Endothelial cell of umbilical vein (primary cell): ENCODE measurements at regions not wholly inside any gene's neighbourhood (a gene's known extent, or its start where the extent isn't known, plus 50 kb on each side); places are given as distances from the start of the nearest gene placed in this dataset.

Experiments used
- BruUV-seq: library from RNA; stranded (reverse); fragments of 400-500 nt; replicated peaks from 2 replicates; lab custom pipeline; 2021; lab: Mats Ljungman, UMichigan
- CTCF ChIA-PET: fragments of 300-600, 350-600 bp; sonication (Branson Sonifier 250); formaldehyde crosslinking; loops from one replicate; lab custom pipeline; 2021; ENCODE audit warnings: antibody characterized with exemption, inconsistent platforms; lab: Charles Lee
- POLR2A ChIA-PET: fragments of 300-600, 350-600 bp; sonication (Branson Sonifier 250); formaldehyde crosslinking; loops from one replicate; lab custom pipeline; 2021; ENCODE audit warnings: antibody characterized with exemption, inconsistent platforms; lab: Charles Lee
- DNase-seq: peaks from one replicate; pipeline ENCODE4 v3.0.0-alpha.2; 2011; ENCODE audit warnings: low read depth, low spot score
- FAIRE-seq: peaks from 2 replicates; lab custom pipeline; 2011; peaks lifted over from hg19 to GRCh38; lab: Jason Lieb, UNC
- H2AFZ ChIP-seq: 2 replicates; pipeline ENCODE4 v1.6.0; 2012; ENCODE audit warnings: low read depth, low read length, control low read depth, inconsistent platforms
- H3K27ac ChIP-seq: 2 replicates; pipeline ENCODE4 v1.5.1; 2011; ENCODE audit warnings: low read depth, mild to moderate bottlenecking, control low read depth, low read length, moderate library complexity; ENCODE audit not compliant: insufficient read depth
- H3K27me3 ChIP-seq, 2 experiments: 2 replicates each; pipeline versions ENCODE4 v1.6.0 to v1.6.1; 2011; ENCODE audit warnings: low read length in 2 of 2, mixed read lengths in 1 of 2; ENCODE audit not compliant: control insufficient read depth in 2 of 2, insufficient read depth in 2 of 2
- H3K36me3 ChIP-seq, 2 experiments: 2 replicates in 1 of 2; 3 replicates in 1 of 2; pipeline ENCODE4 v1.5.1; 2011; ENCODE audit warnings: low read length in 2 of 2, mild to moderate bottlenecking in 1 of 2, moderate library complexity in 1 of 2; ENCODE audit not compliant: control insufficient read depth in 2 of 2, insufficient read depth in 2 of 2; ENCODE audit errors: extremely low read depth in 1 of 2
- H3K4me1 ChIP-seq: 3 replicates; pipeline ENCODE4 v1.5.1; 2011; ENCODE audit warnings: mild to moderate bottlenecking, low read length; ENCODE audit not compliant: control insufficient read depth, insufficient read depth; ENCODE audit errors: extremely low read depth
- H3K4me2 ChIP-seq: 2 replicates; pipeline ENCODE4 v1.6.1; 2011; ENCODE audit warnings: low read length, control low read depth, mixed read lengths; ENCODE audit not compliant: insufficient read depth
- H3K4me3 ChIP-seq, 3 experiments: fragments of 200-600 bp in 1 of 3; sonication (generic), shearing (Covaris generic) in 1 of 3; replicated peaks in 1 of 3; 2 replicates each; pipeline ENCODE4 v1.5.1; 2011 to 2016; ENCODE audit warnings: control low read depth in 3 of 3, low read length in 3 of 3, mild to moderate bottlenecking in 2 of 3, inconsistent platforms in 1 of 3, low read depth in 1 of 3, moderate library complexity in 1 of 3; ENCODE audit not compliant: insufficient read depth in 1 of 3
- H3K79me2 ChIP-seq: 2 replicates; pipeline ENCODE4 v1.6.0; 2012; ENCODE audit warnings: low read length, inconsistent platforms; ENCODE audit not compliant: control insufficient read depth, insufficient read depth
- H3K9ac ChIP-seq: replicated peaks from 2 replicates; pipeline ENCODE3; 2011; ENCODE audit warnings: low read length, control low read depth; ENCODE audit not compliant: insufficient read depth; ENCODE audit errors: extremely low read depth
- H3K9me1 ChIP-seq: replicated peaks from 3 replicates; pipeline ENCODE4 v1.6.0; 2011; ENCODE audit warnings: mild to moderate bottlenecking, low read length; ENCODE audit not compliant: control insufficient read depth, insufficient read depth; ENCODE audit errors: extremely low read depth
- H3K9me3 ChIP-seq: replicated peaks from 2 replicates; pipeline ENCODE4 v1.5.1; 2012; ENCODE audit warnings: low read length, inconsistent platforms; ENCODE audit not compliant: control insufficient read depth, insufficient read depth
- H4K20me1 ChIP-seq: replicated peaks from 2 replicates; pipeline ENCODE3; 2011; ENCODE audit warnings: mild to moderate bottlenecking, low read length; ENCODE audit not compliant: control insufficient read depth, insufficient read depth; ENCODE audit errors: extremely low read depth
- CTCF ChIP-seq, 2 donors: IDR thresholded peaks; 1 replicate in 1 of 2; 2 replicates in 1 of 2; pipeline ENCODE4 v1.5.1; 2011; ENCODE audit warnings: low read length in 2 of 2, mild to moderate bottlenecking in 2 of 2, moderate library complexity in 2 of 2, control low read depth in 1 of 2, inconsistent platforms in 1 of 2, low read depth in 1 of 2; ENCODE audit not compliant: insufficient read depth in 1 of 2; ENCODE audit errors: extremely low read depth in 1 of 2
- EZH2 ChIP-seq: IDR thresholded peaks from 2 replicates; pipeline ENCODE4 v1.6.1; 2012; ENCODE audit warnings: borderline replicate concordance, low read depth, mild to moderate bottlenecking, moderate library complexity, low read length, inconsistent platforms; ENCODE audit not compliant: severe bottlenecking
- FOS ChIP-seq: IDR thresholded peaks from 2 replicates; pipeline ENCODE4 v1.6.1; 2011; ENCODE audit warnings: mild to moderate bottlenecking, low read length, moderate library complexity, borderline replicate concordance; ENCODE audit not compliant: insufficient read depth
- GATA2 ChIP-seq: IDR thresholded peaks from 2 replicates; pipeline ENCODE4 v1.7.0; 2011; ENCODE audit warnings: low read depth, mild to moderate bottlenecking, moderate library complexity, mixed read lengths, low read length; ENCODE audit not compliant: insufficient read length, insufficient read depth
- JUN ChIP-seq: IDR thresholded peaks from 2 replicates; pipeline ENCODE4 v1.6.1; 2011; ENCODE audit warnings: borderline replicate concordance, low read depth; ENCODE audit not compliant: insufficient read length, insufficient read depth
- MYC ChIP-seq: IDR thresholded peaks from one replicate; pipeline ENCODE4 v1.6.1; 2011; ENCODE audit warnings: mild to moderate bottlenecking, low read depth, low read length
- POLR2A ChIP-seq: IDR thresholded peaks from 2 replicates; pipeline ENCODE4 v1.6.1; 2012; ENCODE audit warnings: low read depth, mild to moderate bottlenecking, control low read depth, low read length
- POLR2AphosphoS5 ChIP-seq: IDR thresholded peaks from 2 replicates; pipeline ENCODE4 v1.6.1; 2012; ENCODE audit warnings: low read depth, mild to moderate bottlenecking, control low read depth, low read length, moderate library complexity; ENCODE audit not compliant: insufficient read depth
- dilution Hi-C: fragments of 300-500 bp; cut with MboI; formaldehyde crosslinking; loops from one replicate; pipeline ENCODE4 v1.15.0; 2019; ENCODE audit warnings: low sequenced_read_pairs; ENCODE audit not compliant: extremely low pct_ligation_motif_present
- intact Hi-C: fragments of 100-400 bp; cut with micrococcal nuclease; formaldehyde crosslinking; loops from one replicate; pipeline ENCODE4 v1.10.0; 2022
- TF ChIP-seq, protein P1 (sequence below): IDR thresholded peaks from 2 replicates; pipeline ENCODE4 v1.6.1; 2011; ENCODE audit not compliant: insufficient read depth, insufficient read length

DNA sequence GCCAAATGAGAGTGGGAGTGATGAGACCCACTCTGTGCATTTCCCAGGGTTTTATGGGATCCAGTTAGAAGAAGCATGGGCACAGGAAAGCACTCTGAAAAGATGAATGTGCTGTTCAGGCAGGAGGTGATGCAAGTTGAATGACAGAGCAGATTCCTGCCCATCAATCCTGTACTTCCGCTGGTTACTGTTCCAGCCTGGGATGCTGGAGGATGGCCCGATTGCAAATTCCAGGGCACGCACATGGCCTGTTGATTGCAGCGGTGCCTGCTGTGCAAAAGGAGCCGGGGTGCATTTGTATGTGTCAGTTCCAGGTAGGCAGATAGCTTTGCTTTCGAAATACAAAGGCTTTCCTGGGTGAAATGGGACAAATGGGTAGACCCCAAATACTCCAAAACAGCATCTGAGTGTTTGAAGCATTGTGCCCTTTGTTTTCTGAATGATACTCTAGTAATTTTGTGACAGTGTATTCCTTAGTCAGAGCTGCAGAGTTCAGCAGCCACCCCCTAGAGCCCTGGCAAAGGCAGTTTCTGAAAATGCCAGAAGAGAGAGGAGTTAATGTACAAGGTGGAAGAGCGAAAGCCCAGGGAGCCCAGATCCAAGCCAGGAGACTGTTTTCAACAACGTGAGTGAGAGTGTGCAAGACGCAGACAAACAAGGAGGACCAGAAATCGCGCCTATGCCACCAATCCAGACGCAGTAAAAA is 454.2 kb upstream of the CLINT1 start:
- TF ChIP-seq CTCF (IDR thresholded peaks at IDR 0.05; ENCODE audit: extremely low read depth in 1 of 2, insufficient read depth in 1 of 2, low read depth in 1 of 2, low read length in 2 of 2), result no peak
- no peak for TF ChIP-seq FOS
- no peak for TF ChIP-seq MYC
- TF ChIP-seq POLR2AphosphoS5, result no peak
- TF ChIP-seq, protein P1, sequence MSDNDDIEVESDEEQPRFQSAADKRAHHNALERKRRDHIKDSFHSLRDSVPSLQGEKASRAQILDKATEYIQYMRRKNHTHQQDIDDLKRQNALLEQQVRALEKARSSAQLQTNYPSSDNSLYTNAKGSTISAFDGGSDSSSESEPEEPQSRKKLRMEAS, result no peak
- no peak for TF ChIP-seq POLR2A
- no peak for TF ChIP-seq JUN
- TF ChIP-seq EZH2, result no peak
- no peak for TF ChIP-seq GATA2
- Histone ChIP-seq H3K9me3 (no peaks in the 10 kb centered on the region), H3K79me2 (no peaks in the 10 kb centered on the region), H3K4me1 (no peaks in the 10 kb centered on the region), H4K20me1 (no peaks in the 10 kb centered on the region), H3K27me3 (no peaks in the 10 kb centered on the region), H3K36me3 (no peaks in the 10 kb centered on the region), H3K9me1 (no peaks in the 10 kb centered on the region), H2AFZ (no peak overlapping the region), H3K4me2 (no peak overlapping the region), H3K27ac (no peak overlapping the region), H3K9ac (no peak overlapping the region), H3K4me3 (no peak overlapping the region)
- ChIA-PET POLR2A (no interaction called here), CTCF (no interaction called here)
- no peak for DNase-seq
- dilution Hi-C loops, result no loop called here
- intact Hi-C loops, result no loop called here
- no TSS peak for BruUV-seq
- FAIRE-seq, result no peak
